ENCODE measurements at regions not wholly inside any gene's neighbourhood (a gene's known extent, or its start where the extent isn't known, plus 50 kb on each side); places are given as distances from the start of the nearest gene placed in this dataset.

GRCh38 chr13:22938576-22938975, 242.2 kb upstream of the SGCG start:
- TF ChIP-seq CTCF (conservative IDR thresholded peaks at IDR 0.05): no peak
- TF ChIP-seq EZH2 (IDR thresholded peaks at IDR 0.05; ENCODE audit: low read depth): no peak
